GM06990 (cell line): ENCODE measurements at regions not wholly inside any gene's neighbourhood (a gene's known extent, or its start where the extent isn't known, plus 50 kb on each side); places are given as distances from the start of the nearest gene placed in this dataset.

Experiments
- DNase-seq: peaks from one replicate; pipeline ENCODE4 v3.0.0-alpha.2; 2011; ENCODE audit not compliant: insufficient read length; ENCODE audit errors: extremely low read depth
- H3K27me3 ChIP-seq: replicated peaks from 2 replicates; pipeline ENCODE4 v1.6.0; 2011; ENCODE audit warnings: low read length; ENCODE audit not compliant: control insufficient read depth, insufficient read depth
- H3K36me3 ChIP-seq: 2 replicates; pipeline ENCODE4 v1.5.1; 2011; ENCODE audit warnings: low read length; ENCODE audit not compliant: control insufficient read depth, insufficient read depth
- H3K4me3 ChIP-seq: replicated peaks from 2 replicates; pipeline ENCODE4 v1.5.1; 2011; ENCODE audit warnings: low read depth, mild to moderate bottlenecking, control low read depth, low read length
- CTCF ChIP-seq: IDR thresholded peaks from 2 replicates; pipeline ENCODE4 v1.5.1; 2011; ENCODE audit warnings: low read length, control low read depth, mild to moderate bottlenecking, inconsistent platforms; ENCODE audit not compliant: insufficient read depth, poor library complexity, severe bottlenecking

- no peak overlapping the region for H3K4me3 ChIP-seq
- DNase-seq, result no peak
- no peaks in the 10 kb centered on the region for H3K36me3 ChIP-seq
- no peak for TF ChIP-seq CTCF
- H3K27me3 ChIP-seq, result no peaks in the 10 kb centered on the region
These were observed 91.3 kb upstream of the TMEM106B start for GRCh38 chr7:12119620-12120303.

- Histone ChIP-seq H3K4me3 (no peak overlapping the region), H3K36me3 (no peaks in the 10 kb centered on the region), H3K27me3 (no peaks in the 10 kb centered on the region)
- no peak for DNase-seq
- TF ChIP-seq CTCF, result no peak
These were observed 90.5 kb upstream of the TMEM106B start for GRCh38 chr7:12120632-12121031.

- no peak for TF ChIP-seq CTCF
- DNase-seq, result no peak
These were observed 87.9 kb upstream of the TMEM106B start for GRCh38 chr7:12123172-12123571.

GRCh38 chr7:12124028-12124427 lies 87.1 kb upstream of the TMEM106B start:
- H3K4me3 ChIP-seq, result no peak overlapping the region
- no peak for TF ChIP-seq CTCF
- DNase-seq, result no peak
- no peaks in the 10 kb centered on the region for H3K36me3 ChIP-seq
- no peaks in the 10 kb centered on the region for H3K27me3 ChIP-seq

More at GRCh38 chr7:12123172-12123571, 87.9 kb upstream of the TMEM106B start:
- H3K27me3 ChIP-seq, result no peaks in the 10 kb centered on the region
- H3K36me3 ChIP-seq, result no peaks in the 10 kb centered on the region
- H3K4me3 ChIP-seq, result no peak overlapping the region

- no peak for TF ChIP-seq CTCF
- H3K27me3 ChIP-seq, result no peaks in the 10 kb centered on the region
- no peak overlapping the region for H3K4me3 ChIP-seq
- H3K36me3 ChIP-seq, result no peaks in the 10 kb centered on the region
- no peak for DNase-seq
These were observed 83.6 kb upstream of the TMEM106B start for GRCh38 chr7:12127455-12127854.

- TF ChIP-seq CTCF, result no peak
- no peaks in the 10 kb centered on the region for H3K27me3 ChIP-seq
- DNase-seq, result no peak
These were observed 80.5 kb upstream of the TMEM106B start for GRCh38 chr7:12130609-12131008.

More at GRCh38 chr7:12130609-12131008, 80.5 kb upstream of the TMEM106B start:
- no peak overlapping the region for H3K4me3 ChIP-seq
- H3K36me3 ChIP-seq, result no peaks in the 10 kb centered on the region
